HG03159 (cell line): ENCODE measurements at regions not wholly inside any gene's neighbourhood (a gene's known extent, or its start where the extent isn't known, plus 50 kb on each side); places are given as distances from the start of the nearest gene placed in this dataset.

Source experiments
- ATAC-seq: cut with Tn5 transposase; IDR thresholded peaks from one replicate; pipeline ENCODE4 v1.9.1; 2021; ENCODE audit warnings: mild to moderate bottlenecking, moderate library complexity; ENCODE audit not compliant: unreplicated experiment

DNA sequence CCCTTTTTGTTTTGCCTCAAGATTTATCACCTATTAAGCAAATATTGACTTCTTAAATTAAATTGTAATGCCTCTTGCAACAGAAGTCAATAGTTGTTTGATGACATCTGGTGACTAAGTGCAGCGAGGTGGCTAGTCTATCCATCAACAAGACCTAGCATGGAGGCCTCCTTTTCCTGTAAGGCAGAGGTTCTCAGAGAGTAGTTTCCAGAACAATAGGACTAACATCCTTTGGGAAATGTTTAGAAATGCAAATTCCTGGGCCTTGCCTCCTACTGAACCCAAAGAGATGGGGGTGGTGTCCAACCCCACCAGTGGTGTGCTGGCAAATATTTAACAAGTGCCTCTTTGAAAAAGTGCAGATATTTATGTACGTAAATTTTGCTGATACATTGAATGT is 143.7 kb downstream of the SCP2D1 start:
- no peak for ATAC-seq

GRCh38 chr20:18971121-18971520 is 157.5 kb downstream of the SCP2D1 start:
- no peak for ATAC-seq

GRCh38 chr20:18971574-18971973 is 158.0 kb downstream of the SCP2D1 start:
- ATAC-seq = no peak

DNA sequence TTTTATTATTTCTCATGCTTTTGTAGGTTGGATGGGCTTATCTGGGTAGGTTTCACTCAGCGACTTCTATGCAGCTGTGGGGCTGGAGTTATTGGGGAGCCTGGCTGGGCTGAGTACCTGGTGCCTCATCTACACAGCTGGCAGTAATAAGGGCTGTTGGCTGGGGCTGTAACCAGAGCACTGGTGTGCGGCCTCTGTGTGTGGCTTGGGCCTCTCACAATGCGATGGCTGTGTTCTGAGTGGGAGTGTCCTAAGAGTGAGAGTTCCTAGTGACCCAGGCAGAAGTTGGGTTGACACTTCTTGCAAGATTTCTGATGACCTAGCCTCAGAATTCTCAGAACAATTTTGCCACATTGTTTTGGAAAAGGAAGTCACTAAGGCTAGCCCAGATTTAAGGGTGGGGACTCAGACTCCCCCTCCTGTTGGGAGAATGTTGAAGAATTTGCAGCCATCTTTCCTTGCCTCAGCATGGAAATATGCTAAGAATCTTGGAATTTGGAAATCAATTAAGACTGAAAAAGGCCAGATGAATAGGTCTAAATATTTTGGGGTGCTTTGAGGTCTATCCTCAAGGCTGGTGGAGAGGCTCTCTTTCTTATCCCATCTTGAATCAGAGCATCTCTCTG is 158.8 kb downstream of the SCP2D1 start:
- ATAC-seq = no peak

DNA sequence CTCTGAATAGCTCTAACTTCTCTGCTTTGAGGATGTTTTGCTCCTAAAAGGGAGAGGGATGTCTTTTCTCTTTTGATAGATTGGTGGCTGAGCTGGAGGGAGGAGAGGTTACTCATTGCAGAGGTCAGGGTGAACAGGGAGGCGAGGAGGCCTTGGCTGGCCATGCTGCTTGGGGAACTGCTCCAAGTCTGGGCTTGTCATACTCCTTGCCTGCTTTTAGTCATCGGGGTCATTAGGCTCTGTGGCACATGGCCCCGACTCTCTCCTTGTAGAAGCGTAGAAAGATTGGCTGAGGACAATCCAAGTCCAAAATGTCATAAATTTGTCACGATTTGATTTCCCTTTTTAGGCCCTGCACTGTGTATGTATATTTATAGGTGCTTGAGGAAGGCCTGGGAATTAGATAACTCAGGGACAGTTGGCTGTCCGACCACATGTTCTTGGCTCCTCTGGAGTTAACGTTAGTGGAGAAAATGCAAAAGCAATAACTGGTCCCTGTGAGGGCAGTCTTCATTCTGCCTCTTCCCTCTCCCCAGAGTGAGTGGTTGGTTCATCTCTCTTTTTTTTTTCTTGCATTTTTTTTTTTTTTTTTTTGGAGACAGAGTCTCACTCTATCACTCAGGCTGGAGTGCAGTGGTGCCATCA is 160.1 kb downstream of the SCP2D1 start:
- ATAC-seq = no peak

DNA sequence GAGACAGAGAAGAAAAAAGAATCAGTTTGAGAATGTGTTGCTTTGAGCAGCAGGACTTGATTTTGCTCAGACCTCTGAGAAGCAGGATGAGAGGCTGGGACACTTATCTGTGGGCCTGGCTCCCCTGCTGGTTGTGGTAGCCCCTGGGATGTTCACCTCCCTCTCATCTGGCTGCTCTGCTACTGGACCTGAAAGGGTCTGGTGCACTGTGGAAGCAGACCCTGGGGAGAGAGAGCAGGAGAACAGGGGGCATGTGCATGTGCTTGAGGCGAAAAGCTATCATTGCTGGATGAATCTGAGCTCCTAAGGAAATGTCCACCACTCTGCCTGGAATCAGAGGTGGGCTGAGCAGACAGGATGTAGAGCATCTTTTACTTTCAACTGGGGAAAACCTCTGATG is 161.1 kb downstream of the SCP2D1 start:
- no peak for ATAC-seq

GRCh38 chr20:18977441-18977840 is 163.9 kb downstream of the SCP2D1 start:
- no peak for ATAC-seq

DNA sequence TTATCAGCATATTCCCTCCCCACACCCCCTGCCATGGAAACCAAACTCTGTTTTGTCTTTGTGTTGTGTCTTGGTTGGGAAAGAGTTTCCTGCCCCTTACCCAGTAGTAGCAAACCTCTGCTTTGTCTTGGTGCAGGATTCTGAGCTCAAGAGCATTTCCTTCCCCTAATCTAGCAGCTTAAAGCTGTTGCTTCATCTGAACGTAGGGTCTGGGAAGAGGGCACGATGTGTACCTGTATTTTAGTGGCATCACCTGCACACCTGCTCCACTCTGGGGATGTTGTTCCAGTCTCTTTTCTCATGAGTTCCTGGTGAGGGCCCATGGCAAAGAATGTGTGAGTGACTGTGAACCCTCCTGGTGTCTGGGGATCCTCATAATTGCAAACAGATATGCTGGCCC is 164.7 kb downstream of the SCP2D1 start:
- no peak for ATAC-seq

DNA sequence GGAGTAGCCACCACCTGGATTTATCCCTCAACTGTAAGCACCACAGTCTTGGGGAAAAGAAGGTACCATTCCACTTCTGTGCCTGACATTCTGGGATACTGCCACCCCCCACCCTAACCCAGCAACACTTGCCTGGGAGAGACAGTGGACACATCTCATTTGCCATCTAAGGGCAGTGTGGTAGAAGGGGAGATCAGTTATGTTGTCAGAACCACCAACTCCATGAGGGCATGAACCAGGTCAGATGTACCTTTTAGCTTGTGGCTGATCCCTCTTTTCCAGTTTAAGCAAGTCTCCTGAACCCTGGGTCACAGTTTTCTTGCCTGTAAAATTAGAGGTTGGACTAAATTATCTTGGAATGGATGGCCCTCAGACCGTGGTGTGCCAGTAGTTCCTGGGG is 165.5 kb downstream of the SCP2D1 start:
- ATAC-seq = no peak

DNA sequence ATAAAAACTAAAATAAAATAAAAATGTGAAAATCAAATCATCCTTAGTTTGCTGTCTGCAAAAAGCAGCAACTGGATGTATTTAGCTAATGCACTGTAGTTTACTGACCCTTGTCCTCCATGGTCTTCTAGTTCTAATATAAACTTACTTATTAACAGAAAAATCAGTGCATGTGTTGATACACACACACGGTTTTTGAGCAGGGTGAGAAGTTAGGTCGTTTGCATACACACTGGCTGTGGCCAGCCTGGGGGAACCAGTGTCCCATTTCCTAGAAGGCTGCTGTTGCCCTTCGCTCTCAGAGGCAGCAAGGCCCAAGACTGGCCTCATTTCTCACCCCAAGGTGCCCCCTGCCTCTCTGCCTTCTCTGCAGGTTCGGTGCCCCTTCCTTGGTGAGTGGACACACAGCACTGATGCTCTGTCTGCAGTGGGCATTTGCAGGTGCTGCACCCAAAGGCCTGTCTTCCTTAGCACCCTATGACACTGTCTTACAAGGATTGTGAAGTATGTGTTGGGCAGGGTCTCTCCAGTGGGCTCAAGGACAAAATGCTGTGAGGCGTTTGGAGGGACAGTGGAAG is 168.5 kb downstream of the SCP2D1 start:
- no peak for ATAC-seq

GRCh38 chr20:18983796-18984195 is 170.2 kb downstream of the SCP2D1 start:
- ATAC-seq = no peak

DNA sequence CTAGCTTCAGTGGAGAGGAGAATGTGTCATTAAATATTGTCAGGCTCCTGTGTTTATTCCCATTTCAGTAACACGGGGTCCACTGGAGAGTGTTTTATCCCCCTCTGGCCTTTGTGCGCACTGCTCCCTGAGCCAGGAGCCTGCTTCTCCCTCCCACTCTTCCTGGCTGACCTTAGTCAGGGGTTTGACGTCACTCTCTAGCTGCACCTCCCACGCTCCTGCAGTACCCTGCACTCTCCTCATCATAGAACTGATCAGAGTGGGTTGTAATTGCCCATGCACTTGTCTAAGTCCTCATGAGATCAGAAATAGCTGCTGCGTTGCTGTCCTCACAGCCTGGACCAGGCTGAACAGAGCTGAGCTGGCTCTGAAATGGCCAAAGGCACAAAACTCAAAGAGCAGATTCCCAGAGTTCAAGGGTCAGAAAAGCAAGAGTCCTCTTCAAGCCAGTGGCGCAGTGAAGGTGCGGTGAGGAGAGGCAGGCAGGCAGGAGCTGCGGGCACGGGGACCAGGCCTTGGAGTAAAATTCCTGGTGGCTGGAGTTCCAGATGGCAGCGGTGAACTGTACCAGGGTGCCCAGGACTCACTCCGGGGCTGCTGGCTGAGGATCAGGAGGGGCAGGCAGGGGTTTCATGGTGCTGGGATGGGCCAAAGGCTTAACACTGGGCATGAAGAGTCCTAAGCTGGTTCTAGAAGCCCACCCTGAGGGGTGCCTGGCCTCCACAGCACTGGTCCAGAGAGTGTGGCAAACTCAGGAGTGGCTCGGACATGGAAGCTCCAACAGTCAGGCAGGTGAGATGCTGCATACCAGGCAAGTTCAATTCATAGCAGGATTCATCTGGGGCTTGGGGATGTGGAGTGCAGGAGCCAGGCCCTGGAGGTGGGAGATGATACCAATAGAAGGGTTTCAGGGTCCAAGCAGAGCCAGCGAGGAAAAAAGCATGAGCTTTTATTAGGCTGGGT is 170.9 kb downstream of the SCP2D1 start:
- no peak for ATAC-seq

GRCh38 chr20:18985551-18985950 is 172.0 kb downstream of the SCP2D1 start:
- no peak for ATAC-seq

DNA sequence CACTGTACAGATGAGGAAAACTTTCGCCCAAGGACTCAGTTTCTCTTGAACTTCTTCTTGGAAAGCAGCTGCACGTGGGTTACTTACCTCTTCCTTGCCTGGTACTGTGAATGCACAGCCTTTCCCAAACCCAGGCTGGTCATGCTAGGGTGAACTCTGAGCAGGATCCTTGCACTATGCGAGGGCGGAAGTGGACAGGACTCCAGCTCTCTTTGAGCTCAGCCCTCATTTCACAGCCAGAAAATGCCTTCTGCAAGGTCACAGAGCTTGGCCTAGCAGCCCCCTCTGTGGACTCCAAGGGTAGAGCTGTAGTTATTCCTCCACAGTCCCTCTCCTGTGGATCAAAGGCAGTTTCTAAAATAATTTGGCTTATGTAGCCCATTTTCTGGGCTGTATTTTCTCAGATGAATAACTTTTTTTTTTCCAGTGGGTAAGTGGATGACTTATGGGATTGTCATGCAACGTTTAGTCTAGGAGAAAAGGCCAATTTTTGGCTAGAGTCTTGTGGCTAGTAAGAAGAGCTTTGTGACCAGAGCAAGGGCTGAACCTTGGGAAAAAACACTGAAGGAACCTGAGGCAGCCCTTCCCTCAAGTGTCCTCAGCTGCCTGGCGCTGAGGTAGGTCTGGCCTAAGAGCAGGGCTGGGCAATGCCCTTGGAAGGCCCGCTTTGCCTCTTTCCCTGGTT is 172.7 kb downstream of the SCP2D1 start:
- ATAC-seq = no peak

DNA sequence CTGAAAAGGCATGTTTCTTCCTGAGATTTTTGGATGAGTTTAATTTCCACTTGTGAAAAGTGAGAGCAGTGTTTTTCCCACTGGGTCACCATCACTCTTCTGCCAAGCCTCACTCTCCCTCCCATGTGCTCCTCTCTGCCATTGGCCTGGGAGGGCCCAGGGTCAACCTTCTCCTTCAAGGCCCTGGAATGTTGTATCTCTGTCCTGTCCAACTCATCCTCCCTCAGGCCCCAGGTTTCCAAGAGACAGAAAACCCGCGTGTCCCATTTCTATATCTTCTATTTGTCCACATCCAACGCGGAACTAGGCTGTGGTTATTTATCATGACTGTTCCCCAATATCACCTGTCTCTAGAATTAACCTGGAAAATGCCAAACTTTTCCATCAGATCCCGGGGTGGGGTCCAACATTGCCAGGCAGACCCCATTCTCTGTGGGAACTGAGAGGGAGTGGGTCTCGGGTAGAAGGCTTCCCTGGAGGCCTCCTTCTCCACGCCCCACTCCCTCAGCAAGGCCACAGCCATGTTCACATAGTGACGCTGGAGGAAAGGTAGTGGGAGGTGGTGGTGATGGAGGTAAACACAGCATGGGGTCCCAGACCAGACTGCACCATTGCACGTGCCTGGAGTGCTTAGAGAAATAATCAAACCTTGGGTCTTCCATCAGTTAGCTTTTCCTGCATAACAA is 173.5 kb downstream of the SCP2D1 start:
- ATAC-seq = no peak

DNA sequence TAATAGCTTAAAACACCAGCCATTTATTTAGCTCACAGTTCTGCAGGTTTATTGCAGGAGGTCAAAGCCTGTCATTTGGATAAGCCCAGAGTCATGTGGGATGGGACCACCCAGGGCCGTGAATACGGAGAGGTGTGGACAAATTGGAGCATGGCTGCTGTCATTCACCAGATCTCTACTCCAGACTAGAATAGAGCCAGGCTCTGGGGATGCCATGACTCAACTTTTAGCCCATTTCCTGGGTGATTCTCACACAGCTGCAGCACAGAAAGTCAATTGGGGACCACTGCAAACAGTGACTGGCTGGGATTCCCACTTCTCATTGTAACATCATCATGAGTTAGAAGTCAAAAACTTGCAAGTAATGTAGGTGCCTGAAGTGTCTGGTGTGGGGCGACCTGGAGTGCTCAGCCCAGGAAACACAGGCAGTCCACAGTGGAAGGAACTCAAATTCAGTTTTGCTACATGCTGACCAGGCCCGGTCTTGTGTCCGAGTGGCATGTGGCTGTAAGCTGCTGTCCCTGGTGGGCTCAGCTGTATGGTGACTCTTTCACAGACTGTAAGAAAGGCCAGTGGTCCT is 174.3 kb downstream of the SCP2D1 start:
- ATAC-seq = no peak

- no peak for ATAC-seq
Measured at GRCh38 chr20:18988701-18989100, 175.1 kb downstream of the SCP2D1 start.

- ATAC-seq = no peak
Measured at GRCh38 chr20:18989736-18990474, 176.3 kb downstream of the SCP2D1 start.

GRCh38 chr20:18991012-18991411 is 177.4 kb downstream of the SCP2D1 start:
- ATAC-seq = no peak
